A673 (cell line): ENCODE measurements at regions not wholly inside any gene's neighbourhood (a gene's known extent, or its start where the extent isn't known, plus 50 kb on each side); places are given as distances from the start of the nearest gene placed in this dataset.
A peak's percentile ranks its signal among the peaks of the same experiment; 100 is the strongest.

Experiments
- BruUV-seq: library from RNA; stranded (reverse); fragments of 400-500 nt; replicated peaks from 2 replicates; lab custom pipeline; 2021; lab: Mats Ljungman, UMichigan
- CTCF ChIA-PET: fragments of 300-600 bp; sonication (Branson Sonifier 250); formaldehyde crosslinking; loops from one replicate; lab custom pipeline; 2022; ENCODE audit warnings: antibody characterized with exemption; lab: Charles Lee
- POLR2A ChIA-PET: fragments of 300-600 bp; sonication (Branson Sonifier 250); formaldehyde crosslinking; loops from one replicate; lab custom pipeline; 2022; ENCODE audit warnings: antibody characterized with exemption; ENCODE audit not compliant: low non-redundant PET; lab: Charles Lee
- DNase-seq: peaks from one replicate; pipeline ENCODE4 v3.0.0-alpha.2; 2015; ENCODE audit warnings: low spot score
- H3K27ac ChIP-seq: fragments of 200-600 bp; sonication (generic); 2 replicates; pipeline ENCODE4 v1.5.1; 2016; ENCODE audit warnings: mixed run types, low read depth, mild to moderate bottlenecking, mixed read lengths, antibody characterized with exemption, low read length; ENCODE audit not compliant: poor library complexity, severe bottlenecking
- H3K27me3 ChIP-seq: fragments of 200-600 bp; sonication (generic); replicated peaks from 2 replicates; pipeline ENCODE4 v1.6.1; 2017; ENCODE audit warnings: mixed run types, low read depth, mild to moderate bottlenecking, mixed read lengths, antibody characterized with exemption, low read length; ENCODE audit not compliant: insufficient read depth, poor library complexity
- H3K36me3 ChIP-seq: fragments of 200-600 bp; sonication (generic); 2 replicates; pipeline ENCODE4 v1.6.1; 2016; ENCODE audit warnings: mixed run types, mild to moderate bottlenecking, mixed read lengths, antibody characterized with exemption, low read length; ENCODE audit not compliant: insufficient read depth, poor library complexity, severe bottlenecking
- H3K4me1 ChIP-seq: fragments of 200-600 bp; sonication (generic); 2 replicates; pipeline ENCODE4 v1.6.1; 2017; ENCODE audit warnings: mixed run types, mild to moderate bottlenecking, mixed read lengths, antibody characterized with exemption, low read length; ENCODE audit not compliant: insufficient read depth, poor library complexity, severe bottlenecking
- H3K4me3 ChIP-seq: fragments of 200-600 bp; sonication (generic); 2 replicates; pipeline ENCODE4 v1.5.1; 2016; ENCODE audit warnings: low read depth, mixed run types, mild to moderate bottlenecking, mixed read lengths, low read length; ENCODE audit not compliant: poor library complexity, severe bottlenecking
- H3K9me3 ChIP-seq: fragments of 200-600 bp; sonication (generic); 2 replicates; pipeline ENCODE4 v1.6.1; 2016; ENCODE audit warnings: mixed run types, low read depth, mild to moderate bottlenecking, mixed read lengths, antibody characterized with exemption, low read length; ENCODE audit not compliant: poor library complexity, severe bottlenecking
- EZH2 ChIP-seq: fragments of 200-600 bp; sonication (generic); IDR thresholded peaks from 2 replicates; pipeline ENCODE4 v1.6.1; 2017; ENCODE audit warnings: borderline replicate concordance, low read depth, mild to moderate bottlenecking, mixed read lengths, antibody characterized with exemption, low read length; ENCODE audit not compliant: poor library complexity, severe bottlenecking
- intact Hi-C: fragments of 100-400 bp; cut with micrococcal nuclease; formaldehyde crosslinking; loops from one replicate; pipeline ENCODE4 v1.10.0; 2022; ENCODE audit not compliant: unreplicated experiment
- TF ChIP-seq, protein P1 (sequence below): fragments of 300-800, 200-600 bp; sonication (generic); conservative IDR thresholded peaks from 2 replicates; pipeline ENCODE4 v1.5.1; 2017; ENCODE audit warnings: low read depth, mild to moderate bottlenecking, antibody characterized with exemption, low read length, moderate library complexity, mixed read lengths

DNA sequence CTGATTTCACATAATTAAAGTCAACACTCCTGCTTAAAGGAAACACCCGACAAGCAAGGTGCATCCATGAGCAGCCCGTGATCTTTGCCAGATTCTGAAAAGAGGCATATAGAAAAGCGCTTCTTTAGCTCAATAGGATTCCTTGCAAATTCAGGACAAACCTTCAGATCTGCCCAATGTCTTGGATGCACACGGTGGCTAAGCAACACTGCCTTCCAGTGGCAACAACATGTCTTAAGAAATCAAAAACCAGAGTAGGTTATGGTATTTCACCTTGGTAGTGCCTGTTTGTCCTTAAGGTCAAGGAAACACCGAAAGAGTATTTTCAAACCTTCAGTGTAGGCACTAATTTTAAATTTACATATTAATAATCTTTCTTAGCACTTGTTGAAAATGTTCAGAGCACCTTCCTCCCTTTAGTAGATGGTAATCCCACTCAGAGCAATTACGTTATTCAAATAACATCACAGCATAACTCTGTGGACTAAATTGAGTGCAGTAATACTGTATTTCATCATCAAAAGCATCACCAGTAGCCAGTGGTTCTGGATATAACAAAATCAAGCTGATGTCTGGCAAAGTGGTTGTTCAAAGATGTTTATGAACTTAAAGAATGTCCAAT lies 58.0 kb upstream of the CDKN3 start:
- Histone ChIP-seq H3K4me1 (peaks cover 2% of the 10 kb centered on the region), H3K36me3 (no peaks in the 10 kb centered on the region), H3K9me3 (no peaks in the 10 kb centered on the region), H3K4me3 (no peak overlapping the region), H3K27me3 (peaks cover 9% of the 10 kb centered on the region), H3K27ac (no peak overlapping the region)
- CTCF ChIA-PET = interaction anchor here (0.6 to 1.1 kb wide), 3 partner anchors 9 to 639 kb away, joined by 3 to 7 read pairs (median 4); no protein-coding TSS in a partner anchor
- POLR2A ChIA-PET = interaction anchor here (0.6 kb wide), 1 partner anchor 9 kb away, joined by 3 read pairs; no protein-coding TSS in a partner anchor
- TF ChIP-seq, protein P1, sequence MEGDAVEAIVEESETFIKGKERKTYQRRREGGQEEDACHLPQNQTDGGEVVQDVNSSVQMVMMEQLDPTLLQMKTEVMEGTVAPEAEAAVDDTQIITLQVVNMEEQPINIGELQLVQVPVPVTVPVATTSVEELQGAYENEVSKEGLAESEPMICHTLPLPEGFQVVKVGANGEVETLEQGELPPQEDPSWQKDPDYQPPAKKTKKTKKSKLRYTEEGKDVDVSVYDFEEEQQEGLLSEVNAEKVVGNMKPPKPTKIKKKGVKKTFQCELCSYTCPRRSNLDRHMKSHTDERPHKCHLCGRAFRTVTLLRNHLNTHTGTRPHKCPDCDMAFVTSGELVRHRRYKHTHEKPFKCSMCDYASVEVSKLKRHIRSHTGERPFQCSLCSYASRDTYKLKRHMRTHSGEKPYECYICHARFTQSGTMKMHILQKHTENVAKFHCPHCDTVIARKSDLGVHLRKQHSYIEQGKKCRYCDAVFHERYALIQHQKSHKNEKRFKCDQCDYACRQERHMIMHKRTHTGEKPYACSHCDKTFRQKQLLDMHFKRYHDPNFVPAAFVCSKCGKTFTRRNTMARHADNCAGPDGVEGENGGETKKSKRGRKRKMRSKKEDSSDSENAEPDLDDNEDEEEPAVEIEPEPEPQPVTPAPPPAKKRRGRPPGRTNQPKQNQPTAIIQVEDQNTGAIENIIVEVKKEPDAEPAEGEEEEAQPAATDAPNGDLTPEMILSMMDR = peak; percentile 59
- no peak for TF ChIP-seq EZH2
- DNase-seq = peak; percentile 48
- intact Hi-C loops = no loop called here
- BruUV-seq = no TSS peak

GRCh38 chr14:54339771-54340170 lies 57.0 kb upstream of the CDKN3 start:
- TF ChIP-seq, protein P1 = no peak
- TF ChIP-seq EZH2 = no peak
- CTCF ChIA-PET = interaction anchor here (0.7 kb wide), 1 partner anchor 1032 kb away, joined by 3 read pairs; no protein-coding TSS in a partner anchor

GRCh38 chr14:54342806-54343205 lies 54.0 kb upstream of the CDKN3 start:
- CTCF ChIA-PET = interaction anchor here (1.4 kb wide), 1 partner anchor 14 kb away, joined by 5 read pairs; no protein-coding TSS in a partner anchor
- POLR2A ChIA-PET = no interaction called here
- Histone ChIP-seq H3K9me3 (no peaks in the 10 kb centered on the region), H3K4me1 (peaks cover 7% of the 10 kb centered on the region), H3K4me3 (no peak overlapping the region), H3K27ac (no peak overlapping the region), H3K36me3 (no peaks in the 10 kb centered on the region), H3K27me3 (peaks cover 6% of the 10 kb centered on the region)
- no TSS peak for BruUV-seq
- no peak for DNase-seq
- intact Hi-C loops = no loop called here
- TF ChIP-seq EZH2 = no peak
- TF ChIP-seq, protein P1 = no peak

More at GRCh38 chr14:54339771-54340170, 57.0 kb upstream of the CDKN3 start:
- H3K4me3 ChIP-seq = no peak overlapping the region
- no peak overlapping the region for H3K27ac ChIP-seq
- POLR2A ChIA-PET = no interaction called here
- intact Hi-C loops = no loop called here
- no peak for DNase-seq
- no peaks in the 10 kb centered on the region for H3K36me3 ChIP-seq
- peaks cover 6% of the 10 kb centered on the region for H3K27me3 ChIP-seq
- no TSS peak for BruUV-seq
- H3K9me3 ChIP-seq = no peaks in the 10 kb centered on the region
- peaks cover 7% of the 10 kb centered on the region for H3K4me1 ChIP-seq
